Liver (tissue), 3 donors: ENCODE measurements at regions not wholly inside any gene's neighbourhood (a gene's known extent, or its start where the extent isn't known, plus 50 kb on each side); places are given as distances from the start of the nearest gene placed in this dataset.

Experiments
- ATF3 ChIP-seq: IDR thresholded peaks from 2 replicates; pipeline ENCODE4 v1.6.1; 2016; ENCODE audit warnings: antibody characterized with exemption
- GABPA ChIP-seq, 2 donors: IDR thresholded peaks in 1 of 2; conservative IDR thresholded peaks in 1 of 2; 2 replicates each; pipeline ENCODE4 v1.6.1; 2016; ENCODE audit warnings: antibody characterized with exemption in 2 of 2, mild to moderate bottlenecking in 1 of 2, moderate library complexity in 1 of 2
- HNF4A ChIP-seq, 2 donors: conservative IDR thresholded peaks; 2 replicates each; pipeline ENCODE4 v1.6.1; 2016; ENCODE audit warnings: antibody characterized with exemption in 2 of 2, mild to moderate bottlenecking in 2 of 2
- JUND ChIP-seq, 2 donors: IDR thresholded peaks; 2 replicates each; pipeline ENCODE4 v1.6.1; 2016; ENCODE audit warnings: antibody characterized with exemption in 2 of 2
- MAX ChIP-seq: IDR thresholded peaks from 2 replicates; pipeline ENCODE4 v1.6.1; 2016; ENCODE audit warnings: antibody characterized with exemption
- TAF1 ChIP-seq: conservative IDR thresholded peaks from 2 replicates; pipeline ENCODE4 v1.6.1; 2016; ENCODE audit warnings: antibody characterized with exemption, mild to moderate bottlenecking
- YY1 ChIP-seq: IDR thresholded peaks from 2 replicates; pipeline ENCODE4 v1.6.1; 2016; ENCODE audit warnings: antibody characterized with exemption, mild to moderate bottlenecking
- TF ChIP-seq, protein P1 (sequence below): fragments of 150-350 bp; IDR thresholded peaks from 2 replicates; pipeline ENCODE4 v1.5.1; 2017; ENCODE audit warnings: improper control_type of control experiment, low read depth, low read length; ENCODE audit not compliant: missing input control
- donor health status: healthy.
- donor health status: healthy.

- TF ChIP-seq MAX: no peak
- TF ChIP-seq, protein P1, sequence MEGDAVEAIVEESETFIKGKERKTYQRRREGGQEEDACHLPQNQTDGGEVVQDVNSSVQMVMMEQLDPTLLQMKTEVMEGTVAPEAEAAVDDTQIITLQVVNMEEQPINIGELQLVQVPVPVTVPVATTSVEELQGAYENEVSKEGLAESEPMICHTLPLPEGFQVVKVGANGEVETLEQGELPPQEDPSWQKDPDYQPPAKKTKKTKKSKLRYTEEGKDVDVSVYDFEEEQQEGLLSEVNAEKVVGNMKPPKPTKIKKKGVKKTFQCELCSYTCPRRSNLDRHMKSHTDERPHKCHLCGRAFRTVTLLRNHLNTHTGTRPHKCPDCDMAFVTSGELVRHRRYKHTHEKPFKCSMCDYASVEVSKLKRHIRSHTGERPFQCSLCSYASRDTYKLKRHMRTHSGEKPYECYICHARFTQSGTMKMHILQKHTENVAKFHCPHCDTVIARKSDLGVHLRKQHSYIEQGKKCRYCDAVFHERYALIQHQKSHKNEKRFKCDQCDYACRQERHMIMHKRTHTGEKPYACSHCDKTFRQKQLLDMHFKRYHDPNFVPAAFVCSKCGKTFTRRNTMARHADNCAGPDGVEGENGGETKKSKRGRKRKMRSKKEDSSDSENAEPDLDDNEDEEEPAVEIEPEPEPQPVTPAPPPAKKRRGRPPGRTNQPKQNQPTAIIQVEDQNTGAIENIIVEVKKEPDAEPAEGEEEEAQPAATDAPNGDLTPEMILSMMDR: no peak
- no peak for TF ChIP-seq TAF1
- TF ChIP-seq JUND (IDR thresholded peaks at IDR 0.05): no peak
- no peak for TF ChIP-seq HNF4A (conservative IDR thresholded peaks at IDR 0.05)
- no peak for TF ChIP-seq YY1
- no peak for TF ChIP-seq ATF3
- no peak for TF ChIP-seq GABPA (IDR thresholded peaks at IDR 0.05 in 1 of 2, conservative IDR thresholded peaks at IDR 0.05 in 1 of 2)
These were observed 1823.5 kb upstream of the LRRTM1 start for GRCh38 chr2:82128051-82128450.
